ENCODE measurements at regions not wholly inside any gene's neighbourhood (a gene's known extent, or its start where the extent isn't known, plus 50 kb on each side); places are given as distances from the start of the nearest gene placed in this dataset.
A peak's percentile ranks its signal among the peaks of the same experiment; 100 is the strongest.

DNA sequence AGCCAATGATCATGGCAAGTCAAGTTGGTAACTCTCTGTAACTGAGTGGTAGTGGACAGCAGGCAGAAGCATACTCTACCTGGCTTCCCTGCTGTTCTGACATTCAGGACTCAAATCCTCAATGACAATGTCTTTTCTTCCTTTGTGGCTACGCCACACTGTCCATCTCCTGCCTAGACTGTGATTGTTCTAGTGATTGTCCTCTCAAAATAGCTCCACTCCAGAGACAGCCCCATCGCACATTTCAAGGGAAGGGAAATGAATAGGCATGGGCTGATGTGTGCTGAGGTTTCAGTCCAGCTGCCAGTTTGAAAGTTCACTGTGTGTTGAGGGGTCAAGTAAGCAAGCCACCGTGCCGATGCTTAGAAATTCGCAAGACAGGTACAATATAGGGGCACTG lies 227.0 kb upstream of the WWC1 start:
- intact Hi-C loops (cut with micrococcal nuclease) = no loop called here
- no peak overlapping the region for H3K4me3 Mint-ChIP-seq
- H3K27me3 Mint-ChIP-seq = peaks cover 0 to 34% (median 0%) of the 10 kb centered on the region in 5 donors
- no peaks in the 10 kb centered on the region for H3K9me3 ChIP-seq (ENCODE audit: control insufficient read depth in 2 of 3, low read length in 3 of 3)
- H3K4me3 ChIP-seq (ENCODE audit: low read length) = no peak overlapping the region
- H3K27me3 ChIP-seq (ENCODE audit: control insufficient read depth in 2 of 2, insufficient read depth in 2 of 2, low read length in 2 of 2) = no peaks in the 10 kb centered on the region
- DNase-seq (no peak), ATAC-seq (no peak)
- no peaks in the 10 kb centered on the region for H3K36me3 Mint-ChIP-seq
- H3K4me1 Mint-ChIP-seq = no peaks in the 10 kb centered on the region
- H3K9me3 Mint-ChIP-seq = no peaks in the 10 kb centered on the region
- H3K36me3 ChIP-seq (ENCODE audit: control insufficient read depth in 2 of 3, insufficient read depth in 3 of 3, low read length in 3 of 3) = no peaks in the 10 kb centered on the region
- ChIA-PET CTCF (no interaction called here), POLR2A (no interaction called here)
- H3K27ac ChIP-seq (ENCODE audit: low read depth, low read length) = no peak overlapping the region
- H3K27ac Mint-ChIP-seq = no peak overlapping the region
- H3K4me1 ChIP-seq (ENCODE audit: control insufficient read depth in 2 of 2, insufficient read depth in 2 of 2, low read length in 2 of 2) = no peaks in the 10 kb centered on the region

GRCh38 chr5:168064933-168065622 lies 226.4 kb upstream of the WWC1 start:
- no peak for ATAC-seq
- no peaks in the 10 kb centered on the region for H3K36me3 ChIP-seq (ENCODE audit: control insufficient read depth in 2 of 3, insufficient read depth in 3 of 3, low read length in 3 of 3)
- ChIA-PET CTCF (no interaction called here), POLR2A (no interaction called here)
- peaks cover 0 to 34% (median 0%) of the 10 kb centered on the region in 5 donors for H3K27me3 Mint-ChIP-seq
- H3K4me3 ChIP-seq (ENCODE audit: low read length) = no peak overlapping the region
- no peaks in the 10 kb centered on the region for H3K36me3 Mint-ChIP-seq
- no peaks in the 10 kb centered on the region for H3K9me3 ChIP-seq (ENCODE audit: control insufficient read depth in 2 of 3, low read length in 3 of 3)
- H3K27ac Mint-ChIP-seq = no peak overlapping the region
- H3K4me1 ChIP-seq (ENCODE audit: control insufficient read depth in 2 of 2, insufficient read depth in 2 of 2, low read length in 2 of 2) = no peaks in the 10 kb centered on the region
- no peak for DNase-seq
- no peak overlapping the region for H3K27ac ChIP-seq (ENCODE audit: low read depth, low read length)
- H3K27me3 ChIP-seq (ENCODE audit: control insufficient read depth in 2 of 2, insufficient read depth in 2 of 2, low read length in 2 of 2) = no peaks in the 10 kb centered on the region
- H3K9me3 Mint-ChIP-seq = no peaks in the 10 kb centered on the region
- intact Hi-C loops (cut with micrococcal nuclease) = no loop called here
- H3K4me3 Mint-ChIP-seq = no peak overlapping the region
- no peaks in the 10 kb centered on the region for H3K4me1 Mint-ChIP-seq

DNA sequence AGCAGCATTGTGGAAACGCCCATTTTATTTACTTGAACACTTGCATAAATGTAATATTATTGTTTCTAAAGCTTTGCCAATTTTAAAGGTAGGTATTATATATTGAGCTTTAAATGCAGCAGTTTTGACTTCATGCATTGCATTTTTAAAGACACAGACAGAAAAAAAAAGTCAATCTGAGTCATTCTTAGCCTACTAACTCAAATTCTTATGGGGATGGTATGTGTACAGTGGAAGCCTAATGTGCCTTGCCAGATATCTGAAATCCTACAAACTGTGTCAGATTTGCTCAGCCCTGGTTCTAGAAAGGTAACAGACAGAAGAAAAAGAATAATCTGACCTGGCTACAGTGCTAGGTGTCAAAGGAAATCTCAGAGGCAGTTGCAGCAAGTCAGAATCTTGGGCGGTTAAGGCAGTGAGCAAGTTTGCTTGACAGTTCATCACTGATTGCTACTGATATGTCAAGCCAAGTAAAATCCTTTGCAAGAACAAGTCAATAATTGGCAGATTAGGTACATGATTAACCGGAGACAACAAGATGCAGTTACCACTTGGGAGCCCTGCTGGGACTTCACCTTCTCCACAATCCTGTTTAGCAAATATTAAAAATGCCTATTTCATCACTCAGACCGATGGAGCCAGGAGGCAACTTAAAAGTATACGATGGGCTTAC lies 224.8 kb upstream of the WWC1 start:
- H3K4me3 ChIP-seq (ENCODE audit: low read length) = no peak overlapping the region
- no peaks in the 10 kb centered on the region for H3K36me3 Mint-ChIP-seq
- ATAC-seq (no peak), DNase-seq (no peak)
- no peak overlapping the region for H3K27ac Mint-ChIP-seq
- CTCF ChIA-PET = no interaction called here
- intact Hi-C loops (cut with micrococcal nuclease) = no loop called here
- H3K27me3 ChIP-seq (ENCODE audit: control insufficient read depth in 2 of 2, insufficient read depth in 2 of 2, low read length in 2 of 2) = no peaks in the 10 kb centered on the region
- no peaks in the 10 kb centered on the region for H3K4me1 Mint-ChIP-seq
- H3K27me3 Mint-ChIP-seq = peaks cover 0 to 38% (median 0%) of the 10 kb centered on the region in 5 donors
- H3K4me1 ChIP-seq (ENCODE audit: control insufficient read depth in 2 of 2, insufficient read depth in 2 of 2, low read length in 2 of 2) = no peaks in the 10 kb centered on the region
- H3K9me3 ChIP-seq (ENCODE audit: control insufficient read depth in 2 of 3, low read length in 3 of 3) = no peaks in the 10 kb centered on the region
- no peaks in the 10 kb centered on the region for H3K36me3 ChIP-seq (ENCODE audit: control insufficient read depth in 2 of 3, insufficient read depth in 3 of 3, low read length in 3 of 3)
- H3K4me3 Mint-ChIP-seq = no peak overlapping the region
- POLR2A ChIA-PET = no interaction called here
- no peaks in the 10 kb centered on the region for H3K9me3 Mint-ChIP-seq
- H3K27ac ChIP-seq (ENCODE audit: low read depth, low read length) = no peak overlapping the region

- Mint-ChIP-seq H3K9me3 (peaks cover 0 to 3% (median 0%) of the 10 kb centered on the region in 11 donors), H3K27ac (peak overlapping the region in 1 of 9 donors; percentile 51), H3K36me3 (no peaks in the 10 kb centered on the region), H3K27me3 (peaks cover 0 to 23% (median 7%) of the 10 kb centered on the region in 5 donors), H3K4me3 (no peak overlapping the region), H3K4me1 (peaks cover 0 to 6% (median 3%) of the 10 kb centered on the region in 7 donors)
- ATAC-seq (no peak), DNase-seq (no peak)
- Histone ChIP-seq H3K36me3 (ENCODE audit: control insufficient read depth in 2 of 3, insufficient read depth in 3 of 3, low read length in 3 of 3) (no peaks in the 10 kb centered on the region), H3K9me3 (ENCODE audit: control insufficient read depth in 2 of 3, low read length in 3 of 3) (no peaks in the 10 kb centered on the region), H3K4me1 (ENCODE audit: control insufficient read depth in 2 of 2, insufficient read depth in 2 of 2, low read length in 2 of 2) (no peaks in the 10 kb centered on the region), H3K4me3 (ENCODE audit: low read length) (no peak overlapping the region), H3K27me3 (ENCODE audit: control insufficient read depth in 2 of 2, insufficient read depth in 2 of 2, low read length in 2 of 2) (no peaks in the 10 kb centered on the region), H3K27ac (ENCODE audit: low read depth, low read length) (no peak overlapping the region)
- CTCF ChIA-PET = no interaction called here
- intact Hi-C loops (cut with micrococcal nuclease) = loop anchor here in 1 of 2 donors (10.0 kb wide), 1 partner anchor 346 kb away; no protein-coding TSS in a partner anchor
- POLR2A ChIA-PET = no interaction called here
Measured at GRCh38 chr5:168070761-168071160, 220.7 kb upstream of the WWC1 start.

GRCh38 chr5:168072665-168073064 lies 218.8 kb upstream of the WWC1 start:
- Histone ChIP-seq H3K9me3 (ENCODE audit: control insufficient read depth in 2 of 3, low read length in 3 of 3) (no peaks in the 10 kb centered on the region), H3K27ac (ENCODE audit: low read depth, low read length) (no peak overlapping the region), H3K36me3 (ENCODE audit: control insufficient read depth in 2 of 3, insufficient read depth in 3 of 3, low read length in 3 of 3) (no peaks in the 10 kb centered on the region), H3K4me3 (ENCODE audit: low read length) (no peak overlapping the region), H3K27me3 (ENCODE audit: control insufficient read depth in 2 of 2, insufficient read depth in 2 of 2, low read length in 2 of 2) (no peaks in the 10 kb centered on the region), H3K4me1 (ENCODE audit: control insufficient read depth in 2 of 2, insufficient read depth in 2 of 2, low read length in 2 of 2) (no peaks in the 10 kb centered on the region)
- Mint-ChIP-seq H3K27ac (no peak overlapping the region), H3K9me3 (peaks cover 0 to 3% (median 0%) of the 10 kb centered on the region in 11 donors), H3K27me3 (peaks cover 0 to 21% (median 7%) of the 10 kb centered on the region in 5 donors), H3K4me3 (no peak overlapping the region), H3K4me1 (peaks cover 0 to 6% (median 3%) of the 10 kb centered on the region in 7 donors), H3K36me3 (no peaks in the 10 kb centered on the region)
- intact Hi-C loops (cut with micrococcal nuclease) = loop anchor here in 1 of 2 donors (10.0 kb wide), 1 partner anchor 348 kb away; no protein-coding TSS in a partner anchor
- DNase-seq (no peak), ATAC-seq (no peak)
- ChIA-PET POLR2A (no interaction called here), CTCF (no interaction called here)

DNA sequence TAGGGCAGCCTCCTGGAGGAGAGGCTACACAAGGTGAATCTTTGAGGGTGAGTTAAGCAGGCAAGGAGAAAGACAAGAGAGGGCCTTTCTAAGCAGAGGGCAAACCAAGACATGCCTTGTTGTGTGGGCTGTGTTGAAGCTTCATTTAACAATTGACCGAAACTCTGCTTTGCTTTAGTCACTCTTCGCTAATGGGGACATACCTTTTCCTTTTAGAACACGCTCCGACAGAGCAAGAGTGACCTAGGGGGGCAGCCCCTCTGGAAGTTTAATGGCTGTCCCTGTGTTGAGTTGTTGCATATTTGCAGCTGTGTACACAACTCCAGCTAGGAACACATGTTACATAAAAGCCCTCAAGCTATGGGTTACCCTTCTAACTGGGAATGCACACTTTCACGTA lies 218.1 kb upstream of the WWC1 start:
- Mint-ChIP-seq H3K4me1 (peaks cover 0 to 6% (median 3%) of the 10 kb centered on the region in 7 donors), H3K4me3 (no peak overlapping the region), H3K27ac (no peak overlapping the region), H3K9me3 (peaks cover 0 to 4% (median 0%) of the 10 kb centered on the region in 11 donors), H3K27me3 (peaks cover 0 to 14% (median 7%) of the 10 kb centered on the region in 5 donors), H3K36me3 (no peaks in the 10 kb centered on the region)
- Histone ChIP-seq H3K27me3 (ENCODE audit: control insufficient read depth in 2 of 2, insufficient read depth in 2 of 2, low read length in 2 of 2) (no peaks in the 10 kb centered on the region), H3K27ac (ENCODE audit: low read depth, low read length) (no peak overlapping the region), H3K4me1 (ENCODE audit: control insufficient read depth in 2 of 2, insufficient read depth in 2 of 2, low read length in 2 of 2) (no peaks in the 10 kb centered on the region), H3K36me3 (ENCODE audit: control insufficient read depth in 2 of 3, insufficient read depth in 3 of 3, low read length in 3 of 3) (no peaks in the 10 kb centered on the region), H3K4me3 (ENCODE audit: low read length) (no peak overlapping the region), H3K9me3 (ENCODE audit: control insufficient read depth in 2 of 3, low read length in 3 of 3) (no peaks in the 10 kb centered on the region)
- no peak for DNase-seq
- ATAC-seq = no peak
- POLR2A ChIA-PET = no interaction called here
- CTCF ChIA-PET = no interaction called here
- intact Hi-C loops (cut with micrococcal nuclease) = loop anchor here in 1 of 2 donors (10.0 kb wide), 1 partner anchor 349 kb away; no protein-coding TSS in a partner anchor

All from naive thymus-derived CD4-positive, alpha-beta T cell (primary cell).